IPS DF 6.9 (cell line): ENCODE measurements at regions not wholly inside any gene's neighbourhood (a gene's known extent, or its start where the extent isn't known, plus 50 kb on each side); places are given as distances from the start of the nearest gene placed in this dataset.

Experiments
- DNase-seq: peaks from one replicate; pipeline ENCODE4 v3.0.0-alpha.2; 2013; ENCODE audit warnings: low read depth, low spot score
- H3K27ac ChIP-seq: one replicate; pipeline ENCODE4 v1.5.1; 2013; ENCODE audit warnings: low read length, control low read depth
- H3K27me3 ChIP-seq: 2 replicates; pipeline ENCODE4 v1.6.1; 2013; ENCODE audit warnings: mild to moderate bottlenecking, low read length; ENCODE audit not compliant: control insufficient read depth, insufficient read depth
- H3K36me3 ChIP-seq: 2 replicates; pipeline ENCODE4 v1.6.1; 2013; ENCODE audit warnings: low read length; ENCODE audit not compliant: control insufficient read depth, insufficient read depth
- H3K4me1 ChIP-seq: 2 replicates; pipeline ENCODE4 v1.6.1; 2013; ENCODE audit warnings: low read length; ENCODE audit not compliant: control insufficient read depth, insufficient read depth
- H3K4me3 ChIP-seq: 2 replicates; pipeline ENCODE4 v1.5.1; 2013; ENCODE audit warnings: mild to moderate bottlenecking, low read length
- H3K9me3 ChIP-seq: 2 replicates; pipeline ENCODE4 v1.6.1; 2013; ENCODE audit warnings: low read length, inconsistent platforms; ENCODE audit not compliant: control insufficient read depth, insufficient read depth
- WGBS: extraction: QIAGEN DNeasy Blood & Tissue Kit; methylation state at CpG from one replicate; pipeline ENCODE4 v1.1.7; 2013; ENCODE audit warnings: mixed read lengths, missing lambda C conversion rate; ENCODE audit not compliant: insufficient read length, insufficient coverage; 5-methylcytosine and 5-hydroxymethylcytosine counted together

DNA sequence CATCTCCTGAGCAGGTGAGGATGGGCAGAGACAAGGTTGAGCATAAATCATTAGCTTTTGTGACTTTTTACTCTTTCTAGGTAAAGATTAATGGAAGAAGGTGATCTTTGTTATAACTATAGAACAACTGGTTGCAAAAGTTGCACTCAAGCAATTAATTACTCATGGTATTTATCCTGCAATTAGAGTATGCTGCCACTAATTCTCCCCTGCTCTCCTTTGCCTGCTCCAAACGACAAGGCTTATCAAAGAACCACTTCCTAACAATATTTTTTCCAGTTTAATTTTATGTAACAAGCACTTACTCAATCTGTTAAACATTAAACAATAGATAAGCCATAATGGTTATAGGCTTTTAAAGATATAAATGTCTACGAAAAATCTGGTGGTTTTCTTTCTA, 189.9 kb upstream of the PELI2 start:
- H3K27ac ChIP-seq = no peak overlapping the region

DNA sequence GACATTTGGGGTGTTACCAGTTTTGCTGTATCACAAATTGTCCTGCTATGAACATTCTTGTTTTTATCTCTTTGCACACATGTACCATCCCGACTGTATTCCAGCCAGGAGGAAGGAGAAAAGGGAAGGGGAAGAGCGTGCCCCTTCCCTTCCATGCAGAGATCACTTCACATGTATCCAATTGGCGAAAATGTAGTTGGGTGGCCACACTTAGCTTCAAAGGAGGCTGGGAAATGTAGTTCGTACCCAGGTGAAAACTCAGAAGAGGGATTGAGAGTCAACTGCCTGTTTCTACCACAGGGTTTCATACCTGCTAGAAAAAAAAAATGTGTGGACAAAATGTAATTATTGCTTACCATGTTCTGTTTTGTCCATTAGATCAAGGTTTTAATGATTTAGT, 189.1 kb upstream of the PELI2 start:
- Histone ChIP-seq H3K4me3 (no peak overlapping the region), H3K27ac (no peak overlapping the region), H3K36me3 (no peaks in the 10 kb centered on the region), H3K9me3 (no peaks in the 10 kb centered on the region), H3K27me3 (no peaks in the 10 kb centered on the region), H3K4me1 (no peaks in the 10 kb centered on the region)
- no CpG with 5 or more reads among the region's 4 CpGs for WGBS
- no peak for DNase-seq

More for the DNA sequence above, 189.9 kb upstream of the PELI2 start:
- no peaks in the 10 kb centered on the region for H3K36me3 ChIP-seq
- H3K27me3 ChIP-seq = no peaks in the 10 kb centered on the region
- no peaks in the 10 kb centered on the region for H3K9me3 ChIP-seq
- H3K4me3 ChIP-seq = no peak overlapping the region
- DNase-seq = no peak
- WGBS = no CpG with 5 or more reads among the region's 2 CpGs
- no peaks in the 10 kb centered on the region for H3K4me1 ChIP-seq

- Histone ChIP-seq H3K4me1 (no peaks in the 10 kb centered on the region), H3K9me3 (no peaks in the 10 kb centered on the region), H3K27me3 (no peaks in the 10 kb centered on the region), H3K4me3 (no peak overlapping the region), H3K36me3 (no peaks in the 10 kb centered on the region), H3K27ac (no peak overlapping the region)
- WGBS = no CpG with 5 or more reads among the region's 5 CpGs
- DNase-seq = no peak
Measured at GRCh38 chr14:55930016-55930784, 188.0 kb upstream of the PELI2 start.

- Histone ChIP-seq H3K36me3 (no peaks in the 10 kb centered on the region), H3K27me3 (no peaks in the 10 kb centered on the region), H3K27ac (no peak overlapping the region), H3K4me1 (no peaks in the 10 kb centered on the region), H3K9me3 (no peaks in the 10 kb centered on the region), H3K4me3 (no peak overlapping the region)
- no peak for DNase-seq
- no CpG with 5 or more reads among the region's 3 CpGs for WGBS
Measured at GRCh38 chr14:55936691-55937090, 181.5 kb upstream of the PELI2 start.

GRCh38 chr14:55938249-55938791, 179.9 kb upstream of the PELI2 start:
- DNase-seq = no peak
- WGBS = no CpG with 5 or more reads among the region's 10 CpGs
- Histone ChIP-seq H3K36me3 (no peaks in the 10 kb centered on the region), H3K4me1 (no peaks in the 10 kb centered on the region; the same call in 1 of the 2 replicates), H3K4me3 (no peak overlapping the region), H3K27ac (no peak overlapping the region), H3K9me3 (no peaks in the 10 kb centered on the region), H3K27me3 (no peaks in the 10 kb centered on the region)

- no peak for DNase-seq
- H3K4me1 ChIP-seq = no peaks in the 10 kb centered on the region; the same call in 1 of the 2 replicates
- H3K27me3 ChIP-seq = no peaks in the 10 kb centered on the region
- no peak overlapping the region for H3K27ac ChIP-seq
- no peak overlapping the region for H3K4me3 ChIP-seq
- no CpG with 5 or more reads among the region's 4 CpGs for WGBS
- H3K9me3 ChIP-seq = no peaks in the 10 kb centered on the region
- no peaks in the 10 kb centered on the region for H3K36me3 ChIP-seq
Measured at GRCh38 chr14:55942076-55942654, 176.0 kb upstream of the PELI2 start.

- Histone ChIP-seq H3K4me1 (no peaks in the 10 kb centered on the region; the same call in 1 of the 2 replicates), H3K27me3 (no peaks in the 10 kb centered on the region), H3K9me3 (no peaks in the 10 kb centered on the region), H3K4me3 (no peak overlapping the region), H3K27ac (no peak overlapping the region), H3K36me3 (no peaks in the 10 kb centered on the region)
- no CpG with 5 or more reads among the region's 1 CpG for WGBS
- DNase-seq = no peak
Measured at GRCh38 chr14:55942826-55943225, 175.4 kb upstream of the PELI2 start.

DNA sequence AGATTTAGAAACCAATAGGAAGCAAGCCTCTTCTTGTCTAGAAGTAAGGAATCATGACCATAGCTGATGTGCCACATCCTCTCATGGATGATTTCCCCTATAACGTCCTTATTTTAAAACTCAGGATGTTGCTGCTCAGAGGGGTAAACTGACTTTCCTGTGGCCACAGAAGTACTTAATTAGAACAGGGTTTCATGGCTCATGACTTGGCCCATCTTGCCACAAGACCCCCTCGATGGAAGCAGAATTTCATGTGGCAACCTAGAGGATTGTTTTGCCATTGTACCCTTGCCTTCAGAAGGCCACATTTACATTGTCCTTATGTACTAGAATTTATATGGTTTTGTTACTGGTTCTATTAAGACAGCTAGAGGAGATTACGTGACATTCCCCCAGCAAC, 173.5 kb upstream of the PELI2 start:
- H3K27me3 ChIP-seq = no peaks in the 10 kb centered on the region
- H3K4me3 ChIP-seq = no peak overlapping the region
- H3K4me1 ChIP-seq = no peaks in the 10 kb centered on the region; the same call in 1 of the 2 replicates
- no peaks in the 10 kb centered on the region for H3K9me3 ChIP-seq
- no peaks in the 10 kb centered on the region for H3K36me3 ChIP-seq
- DNase-seq = no peak
- H3K27ac ChIP-seq = no peak overlapping the region
- no CpG with 5 or more reads among the region's 3 CpGs for WGBS

DNA sequence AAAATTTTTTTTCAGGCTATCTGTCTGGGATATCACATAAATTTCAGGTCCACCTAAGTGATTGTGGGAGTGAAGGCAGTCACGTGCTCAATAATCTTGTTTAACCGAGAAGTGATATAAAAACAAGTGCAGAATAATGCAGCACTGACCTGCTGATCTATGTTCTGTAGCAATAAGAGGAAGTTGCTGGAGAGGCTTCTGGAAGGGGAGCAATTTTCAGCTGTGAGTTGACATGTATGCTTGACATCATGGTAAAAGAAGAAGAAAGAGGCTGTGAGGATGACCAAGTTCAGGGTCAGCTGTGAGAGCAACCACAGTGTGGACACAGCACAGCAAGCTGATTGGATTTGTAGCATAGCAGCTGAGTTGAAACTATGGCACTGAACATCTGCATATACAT, 172.0 kb upstream of the PELI2 start:
- no peak overlapping the region for H3K4me3 ChIP-seq
- no CpG with 5 or more reads among the region's 2 CpGs for WGBS
- H3K9me3 ChIP-seq = no peaks in the 10 kb centered on the region
- no peaks in the 10 kb centered on the region for H3K36me3 ChIP-seq
- DNase-seq = no peak
- no peaks in the 10 kb centered on the region for H3K27me3 ChIP-seq
- no peaks in the 10 kb centered on the region; the same call in 1 of the 2 replicates for H3K4me1 ChIP-seq
- H3K27ac ChIP-seq = no peak overlapping the region

- no peaks in the 10 kb centered on the region for H3K36me3 ChIP-seq
- H3K4me1 ChIP-seq = no peaks in the 10 kb centered on the region
- no peaks in the 10 kb centered on the region for H3K27me3 ChIP-seq
- no peak overlapping the region for H3K4me3 ChIP-seq
- H3K9me3 ChIP-seq = no peaks in the 10 kb centered on the region
- WGBS = no CpG with 5 or more reads among the region's 3 CpGs
- no peak for DNase-seq
- no peak overlapping the region for H3K27ac ChIP-seq
Measured at GRCh38 chr14:55948399-55948798, 169.8 kb upstream of the PELI2 start.
